HCEC 1CT (cell line): ENCODE measurements at regions not wholly inside any gene's neighbourhood (a gene's known extent, or its start where the extent isn't known, plus 50 kb on each side); places are given as distances from the start of the nearest gene placed in this dataset.
"Not testable (repeated sequence)": the region's sequence is repeated elsewhere in the genome, so short reads cannot be mapped to it uniquely, and the experiment has no call there.

Experiments
- DNase-seq: peaks from one replicate; pipeline ENCODE4 v3.0.0-alpha.2; 2017

DNA sequence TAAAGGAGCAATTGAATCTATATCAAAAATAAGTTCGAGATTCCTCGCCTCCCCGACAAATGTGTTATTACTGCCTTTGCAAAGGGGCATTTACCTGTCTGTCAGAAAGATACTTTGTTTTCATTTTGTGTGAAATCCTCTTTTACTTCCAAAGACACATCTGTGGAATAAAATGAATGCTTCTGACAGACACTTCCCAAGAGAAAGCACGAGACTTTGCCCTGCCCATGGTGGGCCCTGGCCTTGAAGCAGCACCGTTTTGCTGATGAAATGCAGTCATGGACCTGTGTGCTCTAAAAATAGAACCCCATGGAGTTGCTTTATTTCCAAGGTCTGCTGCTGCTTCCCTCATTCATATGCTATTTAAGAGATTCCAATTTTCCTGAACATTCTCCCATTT is 85.9 kb upstream of the USP47 start:
- no peak for DNase-seq

DNA sequence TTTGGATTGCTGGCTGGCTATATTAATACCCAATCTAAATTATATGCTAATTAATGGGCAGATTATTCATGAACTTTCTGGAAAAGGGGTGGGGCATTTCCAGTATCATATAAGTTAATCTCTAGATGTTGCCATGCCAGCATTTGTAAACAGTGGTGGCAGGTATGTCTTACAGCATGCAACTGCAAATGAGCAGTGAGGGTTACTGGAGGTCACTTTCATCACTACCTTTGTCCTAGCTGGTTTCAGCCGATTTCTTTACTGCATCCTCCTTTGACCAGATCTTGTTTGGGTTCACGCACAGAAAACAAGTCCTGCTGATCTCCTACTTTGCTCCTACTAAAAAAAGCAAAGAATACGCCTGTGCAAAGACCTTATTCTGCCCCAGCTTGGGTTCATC is 89.1 kb upstream of the USP47 start:
- no peak for DNase-seq

DNA sequence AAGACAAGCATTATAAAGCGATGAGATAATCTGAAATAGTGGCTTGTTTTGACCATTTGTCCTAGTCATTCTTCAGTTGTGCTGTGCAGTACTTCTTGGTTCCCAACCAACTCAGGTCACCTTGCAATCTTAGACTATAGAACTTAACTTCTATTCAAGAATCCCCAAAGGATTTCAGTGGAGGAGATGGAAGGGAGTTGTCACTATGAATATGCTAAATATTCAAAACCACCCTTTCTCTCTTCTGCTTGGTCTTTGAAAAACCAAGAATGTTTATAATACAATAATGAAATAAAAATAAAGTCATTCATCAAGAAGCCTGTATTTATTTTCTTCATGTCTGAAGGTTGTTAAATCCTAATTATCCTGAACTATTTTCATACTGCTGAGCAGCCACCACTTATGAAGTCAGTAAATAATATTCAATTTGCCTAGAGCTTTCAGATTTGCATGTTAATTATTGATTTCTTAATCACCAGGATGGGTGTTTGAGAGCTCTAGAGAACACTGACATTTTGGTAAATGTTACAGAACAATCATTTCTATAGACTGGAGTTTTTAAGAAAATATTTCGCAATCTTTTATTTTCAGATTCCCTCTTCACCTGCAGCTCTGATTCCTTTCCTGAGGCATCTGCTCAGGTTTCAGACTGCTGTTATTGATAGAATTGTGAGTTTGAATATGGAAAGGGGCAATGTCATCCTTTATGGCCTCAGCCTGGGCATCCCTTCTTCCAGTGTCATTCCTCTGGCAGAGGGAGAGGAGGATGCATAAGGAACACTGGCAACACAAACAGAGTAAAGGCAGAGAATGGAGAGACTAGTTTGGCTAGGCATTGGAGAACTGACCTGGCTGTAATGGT is 91.5 kb upstream of the USP47 start:
- no peak for DNase-seq

DNA sequence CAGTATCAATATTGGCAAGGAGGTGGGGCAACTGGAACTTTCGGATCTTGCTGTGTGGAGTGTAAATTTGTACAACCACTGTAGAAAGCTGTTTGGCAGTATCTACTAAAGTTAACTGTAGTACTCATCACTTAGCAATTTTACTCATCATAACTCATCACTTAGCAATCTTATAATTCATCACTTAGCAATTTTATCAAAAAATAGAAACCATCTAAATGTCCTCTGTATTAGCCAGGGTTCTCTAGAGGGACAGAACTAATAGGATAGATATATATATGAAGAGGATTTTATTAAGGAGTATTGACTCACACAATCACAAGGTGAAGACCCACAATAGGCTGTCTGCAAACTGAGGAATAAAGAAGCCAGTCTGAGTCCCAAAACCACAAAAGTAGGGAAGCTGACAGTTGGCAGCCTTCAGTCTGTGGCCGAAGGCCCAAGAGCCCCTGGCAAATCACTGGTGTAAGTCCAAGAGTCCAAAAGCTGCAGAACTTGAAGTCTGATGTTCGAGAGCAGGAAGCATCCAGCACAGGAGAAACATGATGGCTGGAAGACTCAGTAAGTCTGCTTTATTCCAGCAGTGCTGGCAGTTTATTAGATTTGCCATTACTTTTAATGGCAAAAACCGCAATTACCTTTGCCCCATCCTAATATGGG is 92.9 kb upstream of the USP47 start:
- peak; percentile 79 for DNase-seq

DNA sequence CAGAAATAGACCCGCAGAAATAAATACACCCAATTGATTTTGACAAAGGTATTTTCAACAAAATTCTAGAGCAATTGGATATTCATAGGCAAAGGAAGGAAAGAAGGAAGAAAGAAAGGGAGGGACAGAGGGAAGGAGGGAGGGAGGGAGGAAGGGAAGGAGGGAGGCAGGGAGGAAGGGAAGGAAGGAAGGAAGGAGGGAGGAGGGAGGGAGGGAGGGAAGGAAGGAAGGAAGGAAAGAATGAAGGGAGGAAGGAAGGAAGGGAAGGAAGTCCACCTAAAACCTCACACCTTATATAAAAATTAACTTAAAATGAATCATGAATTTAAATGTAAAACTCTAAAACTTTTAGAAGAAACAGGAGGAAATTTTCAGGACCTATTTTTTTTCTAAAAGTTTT is 94.2 kb upstream of the USP47 start:
- no peak for DNase-seq

DNA sequence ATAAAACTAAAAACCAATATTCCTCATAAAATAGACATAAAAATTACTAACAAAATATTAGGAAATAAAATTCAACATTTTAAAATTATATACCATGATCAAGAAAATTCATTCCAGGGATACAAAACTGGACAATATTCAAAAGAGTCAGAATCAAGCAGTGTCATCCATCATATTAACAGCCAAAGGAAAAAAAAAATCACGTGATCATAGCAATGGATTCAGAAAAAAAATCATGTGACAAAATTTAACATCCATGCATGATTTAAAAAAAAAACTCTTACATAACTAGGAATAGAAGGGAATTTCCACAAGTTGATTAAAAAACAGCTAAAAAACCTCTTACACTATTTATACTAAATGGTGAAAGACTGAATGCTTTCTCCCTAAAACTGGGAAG is 95.3 kb upstream of the USP47 start:
- no peak for DNase-seq

DNA sequence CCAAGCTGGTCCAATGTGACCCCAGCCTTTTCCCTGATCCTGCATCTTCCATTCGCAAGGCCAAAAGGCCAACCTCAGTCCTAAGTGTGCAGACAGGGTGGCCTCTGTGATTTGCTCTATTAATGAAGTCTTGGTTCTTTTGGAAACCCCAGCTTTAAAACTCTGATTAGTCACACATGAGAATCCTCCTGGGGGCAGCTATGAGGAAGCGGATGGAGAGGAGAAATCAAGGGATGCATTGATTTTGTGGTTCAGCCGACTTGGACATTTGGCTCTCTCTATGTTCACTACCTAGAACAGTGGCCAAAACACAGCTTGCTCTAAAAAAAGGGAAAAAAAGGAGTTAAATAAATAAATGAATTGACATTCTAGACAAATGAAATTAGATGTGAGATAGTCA is 98.6 kb upstream of the USP47 start:
- no peak for DNase-seq

DNA sequence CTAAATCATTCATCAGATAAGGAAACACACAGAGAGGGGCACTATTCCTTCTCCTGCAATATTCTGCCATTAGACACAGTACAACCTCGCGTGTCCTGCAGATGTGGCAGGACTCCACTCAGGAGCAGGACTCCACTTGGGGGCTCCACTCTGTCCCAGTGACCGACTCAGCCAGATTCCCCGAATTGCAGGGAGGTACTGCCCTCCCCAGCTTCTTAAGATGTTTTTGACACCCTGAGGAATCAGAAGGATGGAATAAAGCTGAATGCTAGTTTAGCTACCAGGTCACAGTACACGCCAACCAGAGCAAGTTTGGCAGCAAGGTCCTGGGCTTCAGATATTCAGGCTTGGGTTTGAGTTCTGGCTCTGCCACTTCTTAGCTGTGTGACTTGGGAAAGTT is 99.3 kb upstream of the USP47 start:
- DNase-seq: no peak

DNA sequence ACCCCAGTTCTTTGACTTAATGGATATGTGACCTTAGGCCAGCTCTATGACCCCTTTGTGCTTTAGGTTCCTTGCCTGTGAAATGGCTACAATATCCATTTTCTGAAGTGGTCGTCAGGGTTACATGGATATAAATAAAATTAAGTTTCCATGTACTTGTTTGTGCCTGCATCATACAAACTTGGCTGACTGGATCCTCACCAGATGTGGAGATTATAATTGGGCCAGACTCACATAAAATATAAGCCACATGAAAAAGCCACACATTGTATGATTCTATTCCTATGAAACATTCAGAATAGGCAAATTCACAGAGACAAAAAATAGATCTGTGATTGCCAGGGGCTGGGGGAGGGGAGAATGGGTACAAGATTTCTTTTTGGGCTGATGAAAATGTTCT is 100.9 kb upstream of the USP47 start:
- DNase-seq: no peak

DNA sequence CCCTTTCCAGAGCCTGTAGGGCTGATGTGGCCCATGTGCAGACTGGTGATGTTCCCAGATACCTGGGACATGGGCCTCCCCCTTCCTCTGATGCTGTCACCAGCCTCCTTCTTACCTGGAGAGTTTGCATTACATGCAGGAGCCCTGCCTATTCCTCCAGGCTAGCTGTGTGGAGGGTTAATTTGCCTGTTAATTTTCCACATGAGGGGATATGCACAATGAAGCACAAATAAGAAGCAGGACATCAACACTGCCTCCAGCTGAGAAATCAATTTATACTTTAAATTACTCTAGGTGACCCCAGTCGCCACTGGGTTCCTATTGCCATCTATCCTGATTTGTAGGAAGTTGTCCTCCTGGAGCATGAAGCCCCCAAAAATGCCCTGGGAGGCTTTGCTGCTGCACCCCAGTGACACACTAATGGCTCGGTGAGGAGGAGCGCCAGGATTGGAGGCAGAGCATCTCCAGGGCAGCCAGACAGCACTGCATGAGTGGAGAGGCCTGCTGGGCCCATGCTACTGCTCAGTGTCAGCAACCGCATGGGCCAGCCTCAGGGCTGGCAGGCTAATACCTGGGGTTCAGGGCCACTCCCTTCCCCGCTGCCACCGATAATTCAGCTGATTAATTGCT is 101.6 kb upstream of the USP47 start:
- no peak for DNase-seq

DNA sequence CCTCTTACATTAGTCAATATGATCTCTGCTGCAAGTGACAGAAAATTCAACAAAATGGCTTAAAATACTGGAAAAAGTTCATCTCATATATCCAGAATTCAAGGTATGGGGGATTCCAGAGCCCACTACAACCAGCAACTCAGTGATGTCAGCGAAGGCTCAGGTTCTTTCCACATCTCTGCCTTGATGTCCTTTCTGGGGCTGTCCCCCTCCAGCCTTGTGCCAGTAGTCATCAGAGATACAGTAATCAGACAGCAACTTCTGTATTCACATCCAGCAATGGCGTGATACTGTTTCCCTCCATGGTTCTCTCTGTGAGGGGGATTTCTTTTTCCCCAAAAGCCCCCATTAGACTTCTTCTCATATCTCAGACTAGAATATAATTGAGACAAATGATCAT is 103.4 kb upstream of the USP47 start:
- no peak for DNase-seq

DNA sequence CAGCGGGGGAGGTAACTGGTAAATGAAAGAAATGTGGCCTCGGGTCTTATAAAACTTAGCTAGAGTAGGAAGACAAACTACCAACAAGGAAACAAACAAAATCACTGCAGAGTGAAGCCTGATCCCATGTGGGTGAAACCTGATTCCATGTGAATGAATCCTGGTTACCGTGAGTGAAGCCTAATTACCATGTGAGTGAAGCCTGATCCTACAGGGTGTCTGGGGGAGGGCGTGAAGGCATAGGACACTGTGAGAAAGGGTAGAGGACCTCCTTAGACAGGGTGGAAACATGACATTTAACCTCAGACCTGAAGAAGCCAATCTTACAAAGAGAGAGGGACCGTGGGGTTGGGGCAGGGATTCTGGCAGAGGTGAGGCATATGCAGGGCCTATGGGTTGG is 106.2 kb upstream of the USP47 start:
- no peak for DNase-seq

DNA sequence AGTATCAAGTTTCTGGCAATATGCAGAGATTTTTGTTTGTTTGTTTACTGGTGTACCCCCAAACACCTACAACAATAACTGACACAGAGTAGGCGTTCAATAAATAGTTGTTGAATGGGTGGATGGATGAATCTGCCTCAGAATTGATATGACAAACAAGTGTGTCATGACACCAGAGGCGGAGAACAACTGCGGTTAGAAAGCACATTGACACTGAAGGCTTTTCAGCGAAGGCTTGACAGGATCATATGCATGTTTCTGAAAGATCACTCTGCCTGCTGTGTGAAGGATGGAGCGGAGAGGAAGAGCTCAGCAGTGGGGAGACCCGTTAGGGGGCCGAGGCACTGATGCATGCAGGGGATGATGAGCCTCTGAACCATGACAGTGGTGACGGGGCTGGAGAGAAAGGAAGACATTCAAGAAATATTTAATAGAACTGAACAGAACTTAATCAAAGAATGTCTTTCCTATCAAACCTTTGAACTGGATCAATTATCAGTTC is 108.5 kb upstream of the USP47 start:
- DNase-seq: no peak

DNA sequence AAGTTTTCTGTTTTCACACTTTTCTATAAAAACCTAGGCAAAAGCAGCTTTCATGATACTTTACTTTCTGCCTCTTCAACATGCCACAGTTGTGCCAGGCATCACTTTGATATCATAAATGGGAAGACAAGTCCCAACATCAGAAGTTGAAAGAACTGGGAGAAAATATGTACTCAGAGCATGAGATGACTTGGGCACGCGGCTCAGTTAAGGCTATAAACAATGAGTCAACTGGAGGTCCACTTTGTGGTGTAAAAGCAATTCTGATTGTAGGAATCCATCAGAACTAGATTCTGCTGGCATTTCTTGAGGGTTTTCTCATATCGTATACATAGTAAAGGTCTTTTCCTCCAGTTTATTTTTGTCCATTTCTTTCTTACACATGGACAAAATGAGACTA is 109.7 kb upstream of the USP47 start:
- peak; percentile 48 for DNase-seq

DNA sequence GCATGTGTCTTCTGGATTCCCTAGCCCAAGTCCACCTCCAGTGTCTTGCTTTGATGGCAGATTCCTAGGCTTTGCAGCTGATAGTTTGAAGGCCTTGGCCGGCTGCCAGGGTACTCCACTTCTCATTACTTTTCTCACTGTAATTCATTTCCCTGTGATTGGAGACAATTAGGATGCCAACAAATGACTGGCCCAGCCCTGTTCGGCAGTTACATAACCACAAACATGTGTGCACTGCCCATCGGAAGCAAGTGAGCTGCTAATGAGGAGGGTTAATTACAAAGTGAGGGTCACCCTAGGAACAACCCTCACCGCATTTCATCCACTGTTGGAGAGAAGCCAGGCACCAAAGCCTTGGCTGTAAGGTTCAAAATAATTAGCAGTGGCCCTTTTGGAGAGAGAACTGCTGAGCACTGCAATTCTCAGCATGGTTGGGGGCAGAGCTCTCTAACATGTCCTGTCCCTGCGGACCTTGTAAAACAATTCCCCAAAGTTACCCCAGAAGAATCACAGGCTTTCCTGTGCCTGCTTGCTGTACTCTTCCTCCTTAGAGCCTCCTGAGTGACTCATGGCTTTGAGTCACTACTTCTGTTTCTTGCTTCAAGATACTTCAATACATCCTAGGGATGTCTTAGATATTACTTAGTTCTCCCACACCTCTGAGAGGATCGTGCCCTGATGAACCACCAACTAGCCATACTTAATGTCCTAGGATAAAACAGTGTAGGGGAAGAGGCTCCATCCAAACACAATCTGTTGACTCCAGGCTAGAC is 109.7 kb upstream of the GALNT18 start:
- DNase-seq: peak; percentile 76

DNA sequence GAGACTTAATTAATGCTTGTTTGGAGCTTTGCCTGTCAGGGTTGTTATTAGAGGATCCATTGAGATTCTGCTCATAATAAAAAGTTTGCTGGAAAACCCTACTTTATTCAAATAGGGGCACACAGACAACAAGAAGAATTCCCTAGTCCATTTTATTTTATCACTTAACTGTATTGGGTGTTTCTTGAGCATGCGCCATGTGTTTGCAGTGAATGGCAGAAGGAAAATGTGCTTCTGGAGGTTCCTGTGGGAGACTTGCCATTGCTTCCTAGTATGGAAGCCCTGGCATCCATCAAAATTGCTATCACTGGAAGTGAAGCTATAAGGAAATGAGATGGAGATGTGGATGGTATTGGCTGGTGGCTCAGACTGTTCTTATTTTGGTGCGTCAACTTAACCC is 106.6 kb upstream of the GALNT18 start:
- no peak for DNase-seq

DNA sequence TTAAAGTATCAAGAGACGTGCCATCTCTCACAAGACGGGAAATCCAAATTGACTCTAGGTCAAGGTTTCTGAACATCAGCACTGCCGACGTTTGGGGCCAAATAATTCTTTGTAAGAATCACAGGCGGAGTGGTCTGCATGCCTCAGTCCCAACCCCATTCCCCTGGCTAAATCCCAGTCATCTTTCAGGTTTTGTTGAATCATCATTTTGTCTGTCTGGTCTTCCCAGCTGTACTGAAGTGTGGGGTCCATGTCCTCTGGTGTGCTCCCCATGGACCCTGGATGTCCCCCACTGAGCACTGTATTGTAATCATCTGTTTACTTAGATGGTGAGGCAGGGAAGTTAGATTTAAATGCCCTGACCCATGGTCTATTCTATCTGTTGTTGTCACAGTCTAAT is 103.6 kb upstream of the GALNT18 start:
- DNase-seq: no peak

DNA sequence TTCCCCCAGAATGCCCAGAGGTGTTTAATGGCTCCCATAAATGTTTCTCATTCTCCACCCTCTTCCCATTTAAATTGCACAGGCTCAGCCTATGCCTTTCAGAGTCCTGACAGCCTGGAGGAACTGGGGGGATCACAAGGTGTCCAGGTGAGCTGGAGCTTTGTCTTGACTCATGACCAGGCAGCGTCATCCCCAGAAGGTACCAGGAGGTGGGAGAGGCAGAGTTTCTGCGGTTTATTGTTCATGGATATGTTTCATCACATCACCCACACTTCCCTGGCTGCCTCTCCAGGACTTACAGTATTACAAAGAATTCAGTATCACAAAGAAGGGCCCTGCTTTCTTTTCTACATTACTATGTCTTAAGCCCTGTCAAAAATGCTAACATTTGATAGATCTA is 103.2 kb upstream of the GALNT18 start:
- no peak for DNase-seq

DNA sequence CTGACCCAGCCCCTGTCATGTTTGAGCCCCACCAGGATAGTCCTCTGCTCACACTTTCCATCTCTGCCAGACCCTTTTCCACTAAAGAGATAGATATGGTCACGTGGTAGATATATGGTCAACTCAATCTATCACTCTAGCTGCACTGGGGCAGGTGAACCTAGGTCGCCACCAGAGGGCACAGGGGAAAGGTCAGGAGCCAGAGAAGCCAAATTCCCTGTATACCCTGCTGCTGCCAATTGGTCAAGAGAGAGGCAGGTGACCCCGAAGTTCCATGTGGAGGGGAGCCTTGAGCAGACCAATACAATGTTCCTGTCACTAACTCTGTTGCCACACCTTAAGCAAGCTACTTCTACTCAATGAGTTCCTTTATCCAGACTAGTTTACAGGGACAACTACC is 101.1 kb upstream of the GALNT18 start:
- DNase-seq: no peak

DNA sequence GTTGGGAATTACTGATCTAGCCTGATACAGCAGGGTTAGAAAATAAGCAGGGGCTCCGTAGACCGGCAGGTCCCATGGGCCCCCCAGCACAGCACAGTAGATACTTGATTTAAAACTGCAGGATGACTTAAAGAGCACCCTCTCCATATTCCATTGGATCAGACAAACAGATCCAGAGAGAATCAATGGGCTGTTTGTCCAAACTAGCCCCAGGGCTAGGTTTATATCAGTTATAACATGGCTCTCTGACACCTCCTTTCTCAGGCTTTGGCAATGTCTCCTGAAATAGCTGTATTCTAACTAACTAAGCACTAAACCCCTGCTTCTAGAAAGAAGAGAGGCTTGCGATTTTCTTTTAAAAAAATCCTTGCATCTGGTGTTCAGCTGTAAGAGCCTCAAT is 100.4 kb upstream of the GALNT18 start:
- no peak for DNase-seq

DNA sequence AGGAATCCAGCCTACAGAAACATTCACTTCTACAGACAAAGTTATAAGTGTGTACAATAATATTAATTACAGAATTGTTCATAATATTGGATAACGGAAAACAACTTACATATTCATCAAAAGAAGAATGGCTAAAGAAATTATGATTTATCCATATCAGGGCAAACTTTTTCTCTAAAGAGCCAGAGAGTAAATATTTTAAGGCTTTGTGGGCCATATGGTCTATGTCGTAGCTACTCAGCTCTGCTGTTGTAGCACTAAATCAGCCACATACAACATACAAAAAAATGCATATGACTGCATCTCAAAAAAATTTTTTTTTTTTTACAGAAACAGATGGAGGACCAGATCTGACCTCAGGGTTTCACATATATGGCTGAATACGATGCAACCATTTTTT is 96.7 kb upstream of the GALNT18 start:
- no peak for DNase-seq

DNA sequence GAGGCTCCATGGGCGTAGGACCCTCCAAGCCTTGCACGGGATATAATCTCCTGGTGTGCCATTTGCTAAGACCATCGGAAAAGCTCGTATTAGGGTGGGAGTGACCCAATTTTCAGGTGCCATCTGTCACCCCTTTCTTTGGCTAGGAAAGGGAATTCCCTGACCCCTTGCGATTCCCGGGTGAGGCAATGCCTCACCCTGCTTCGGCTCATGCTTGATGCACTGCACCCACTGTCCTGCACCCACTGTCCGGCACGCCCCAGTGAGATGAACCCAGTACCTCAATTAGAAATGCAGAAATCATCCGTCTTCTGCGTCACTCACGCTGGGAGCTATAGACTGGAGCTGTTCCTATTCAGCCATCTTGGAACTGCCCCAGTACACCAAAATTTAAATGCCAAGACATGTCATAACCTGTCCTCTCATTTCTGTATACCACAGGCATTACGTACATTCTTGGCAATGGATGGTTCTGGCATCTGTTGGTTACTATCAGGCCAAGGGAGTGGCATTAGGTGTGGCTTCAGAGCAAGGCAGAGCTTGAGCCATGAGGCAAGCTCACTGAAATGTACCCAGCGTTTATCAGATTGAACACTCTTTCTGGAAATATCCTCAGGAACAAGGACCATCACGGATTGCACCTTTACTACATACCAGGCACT is 95.4 kb upstream of the GALNT18 start:
- no peak for DNase-seq

DNA sequence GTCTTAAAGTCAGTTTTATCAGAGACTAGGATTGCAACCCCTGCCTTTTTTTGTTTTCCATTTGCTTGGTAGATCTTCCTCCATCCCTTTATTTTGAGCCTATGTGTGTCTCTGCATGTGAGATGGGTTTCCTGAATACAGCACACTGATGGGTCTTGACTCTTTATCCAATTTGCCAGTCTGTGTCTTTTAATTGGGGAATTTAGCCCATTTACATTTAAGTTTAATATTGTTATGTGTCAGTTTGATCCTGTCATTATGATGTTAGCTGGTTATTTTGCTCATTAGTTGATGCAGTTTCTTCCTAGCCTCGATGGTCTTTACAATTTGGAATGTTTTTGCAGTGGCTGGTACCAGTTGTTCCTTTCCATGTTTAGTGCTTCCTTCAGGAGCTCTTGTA is 93.3 kb upstream of the GALNT18 start:
- DNase-seq: not testable (repeated sequence)
